CD14-positive monocyte (primary cell): ENCODE measurements at regions not wholly inside any gene's neighbourhood (a gene's known extent, or its start where the extent isn't known, plus 50 kb on each side); places are given as distances from the start of the nearest gene placed in this dataset.

ENCODE experiments used
- DNase-seq, 3 donors: peaks; one replicate each; pipeline ENCODE4 v3.0.0-alpha.2; 2011 to 2022
- H2AFZ ChIP-seq: 2 replicates; pipeline ENCODE4 v1.6.0; 2012; ENCODE audit warnings: mild to moderate bottlenecking, low read depth, low read length, inconsistent platforms; ENCODE audit not compliant: insufficient read depth, poor library complexity, severe bottlenecking
- H3K27ac ChIP-seq, 2 donors: 1 replicate in 1 of 2; 2 replicates in 1 of 2; pipeline ENCODE4 v1.5.1; 2012 to 2013; ENCODE audit warnings: low read length in 2 of 2, control low read depth in 1 of 2, inconsistent platforms in 1 of 2, low read depth in 1 of 2, mild to moderate bottlenecking in 1 of 2
- H3K27me3 ChIP-seq, 2 donors: one replicate each; pipeline versions ENCODE4 v1.6.0 to v1.6.1; 2011 to 2013; ENCODE audit warnings: low read length in 2 of 2; ENCODE audit not compliant: control insufficient read depth in 2 of 2, insufficient read depth in 2 of 2
- H3K36me3 ChIP-seq, 2 donors: replicated peaks in 1 of 2; 1 replicate in 1 of 2; 2 replicates in 1 of 2; pipeline versions ENCODE4 v1.5.1 to v1.6.1; 2012 to 2013; ENCODE audit warnings: low read length in 2 of 2, control low read depth in 1 of 2, inconsistent platforms in 1 of 2, mild to moderate bottlenecking in 1 of 2; ENCODE audit not compliant: insufficient read depth in 2 of 2, control insufficient read depth in 1 of 2
- H3K4me1 ChIP-seq, 2 donors: 1 replicate in 1 of 2; 2 replicates in 1 of 2; pipeline versions ENCODE4 v1.5.1 to v1.6.1; 2012 to 2013; ENCODE audit warnings: low read length in 2 of 2, control low read depth in 1 of 2, inconsistent platforms in 1 of 2, mild to moderate bottlenecking in 1 of 2, moderate library complexity in 1 of 2; ENCODE audit not compliant: insufficient read depth in 2 of 2, control insufficient read depth in 1 of 2
- H3K4me2 ChIP-seq: replicated peaks from 2 replicates; pipeline ENCODE3; 2012; ENCODE audit warnings: low read length, moderate library complexity, mild to moderate bottlenecking; ENCODE audit not compliant: poor library complexity, severe bottlenecking; ENCODE audit errors: extremely low read depth
- H3K4me3 ChIP-seq, 3 experiments: fragments of 200-600 bp in 1 of 3; sonication (generic) in 1 of 3; replicated peaks in 1 of 3; 1 replicate in 2 of 3; 2 replicates in 1 of 3; pipeline ENCODE4 v1.5.1; 2011 to 2013; ENCODE audit warnings: low read length in 3 of 3, mild to moderate bottlenecking in 3 of 3, control low read depth in 2 of 3, low read depth in 2 of 3, inconsistent platforms in 1 of 3, moderate library complexity in 1 of 3
- H3K79me2 ChIP-seq: 2 replicates; pipeline ENCODE4 v1.6.0; 2012; ENCODE audit warnings: mild to moderate bottlenecking, control low read depth, inconsistent platforms, low read length, moderate library complexity; ENCODE audit not compliant: insufficient read depth
- H3K9ac ChIP-seq: 2 replicates; pipeline ENCODE4 v1.6.0; 2017; ENCODE audit warnings: low read length, mild to moderate bottlenecking; ENCODE audit not compliant: insufficient read depth, poor library complexity, severe bottlenecking
- H3K9me3 ChIP-seq, 2 donors: replicated peaks in 1 of 2; 1 replicate in 1 of 2; 2 replicates in 1 of 2; pipeline versions ENCODE4 v1.5.1 to v1.6.1; 2012 to 2013; ENCODE audit warnings: low read length in 2 of 2, control low read depth in 1 of 2; ENCODE audit not compliant: control insufficient read depth in 1 of 2, insufficient read depth in 1 of 2
- H4K20me1 ChIP-seq: 2 replicates; pipeline ENCODE4 v1.6.0; 2012; ENCODE audit warnings: mild to moderate bottlenecking, low read length, control low read depth, moderate library complexity; ENCODE audit not compliant: insufficient read depth
- H3K27ac Mint-ChIP-seq, 7 donors: one replicate each; pipeline ENCODE4 v1.8.0; 2020; ENCODE audit warnings: mild to moderate bottlenecking in 7 of 7, mixed read lengths in 7 of 7, moderate library complexity in 6 of 7, inconsistent platforms in 2 of 7
- H3K27me3 Mint-ChIP-seq, 3 donors: one replicate each; pipeline ENCODE4 v1.8.0; 2021 to 2022; ENCODE audit warnings: low read depth in 3 of 3, mild to moderate bottlenecking in 3 of 3, mixed read lengths in 3 of 3, moderate library complexity in 3 of 3, inconsistent platforms in 1 of 3
- H3K36me3 Mint-ChIP-seq, 2 donors: one replicate each; pipeline ENCODE4 v1.8.0; 2020; ENCODE audit warnings: mixed read lengths in 2 of 2, inconsistent platforms in 1 of 2, mild to moderate bottlenecking in 1 of 2
- H3K4me1 Mint-ChIP-seq: one replicate; pipeline ENCODE4 v1.8.0; 2020; ENCODE audit warnings: mild to moderate bottlenecking, mixed read lengths
- H3K4me3 Mint-ChIP-seq, 2 donors: one replicate each; pipeline ENCODE4 v1.8.0; 2020; ENCODE audit warnings: mild to moderate bottlenecking in 2 of 2, mixed read lengths in 2 of 2, moderate library complexity in 1 of 2
- H3K9me3 Mint-ChIP-seq, 7 donors: one replicate each; pipeline ENCODE4 v1.8.0; 2020 to 2022; ENCODE audit warnings: mixed read lengths in 7 of 7, mild to moderate bottlenecking in 6 of 7, moderate library complexity in 6 of 7, inconsistent platforms in 2 of 7
- WGBS: methylation state at CpG from one replicate; pipeline ENCODE4 v1.1.5; 2013; ENCODE audit warnings: missing lambda C conversion rate; ENCODE audit not compliant: insufficient coverage; 5-methylcytosine and 5-hydroxymethylcytosine counted together
- intact Hi-C, 2 donors: fragments of 100-400 bp; cut with micrococcal nuclease; formaldehyde crosslinking; loops; one replicate each; pipeline versions ENCODE4 v1.15.0 to v1.15.1; 2023
- TF ChIP-seq, protein P1 (sequence below): fragments of 200-600 bp; IDR thresholded peaks from one replicate; pipeline ENCODE4 v1.8.0; 2022; ENCODE audit warnings: antibody characterized with exemption, mild to moderate bottlenecking

DNA sequence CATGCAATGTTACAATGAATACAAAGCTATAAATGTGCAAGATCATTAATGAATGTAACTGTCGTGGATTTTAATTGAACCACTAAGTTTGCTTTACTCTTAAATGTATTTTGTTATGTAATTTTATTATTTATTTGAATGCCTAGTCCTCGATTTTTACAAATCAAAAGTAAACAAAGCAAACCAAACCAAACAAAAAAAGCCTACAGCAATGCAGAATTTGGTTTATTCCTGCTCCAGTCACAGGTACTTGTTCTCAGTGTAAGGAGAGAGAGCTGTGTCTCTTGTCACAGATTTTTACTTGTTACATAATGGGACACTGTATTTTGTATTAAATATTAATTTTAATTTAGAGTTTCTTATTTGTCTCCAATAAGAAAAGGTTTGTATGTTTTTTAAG, 584.3 kb upstream of the SLITRK6 start:
- H3K4me3 Mint-ChIP-seq, result no peak overlapping the region
- Histone ChIP-seq H4K20me1 (no peaks in the 10 kb centered on the region), H3K9ac (no peak overlapping the region), H3K36me3 (no peaks in the 10 kb centered on the region), H3K27me3 (no peaks in the 10 kb centered on the region), H3K4me3 (no peak overlapping the region), H3K27ac (no peak overlapping the region), H3K4me2 (no peak overlapping the region), H3K79me2 (no peaks in the 10 kb centered on the region), H3K9me3 (peaks cover 12 to 13% of the 10 kb centered on the region in 2 donors), H3K4me1 (no peaks in the 10 kb centered on the region), H2AFZ (no peak overlapping the region)
- no peaks in the 10 kb centered on the region for H3K36me3 Mint-ChIP-seq
- H3K27ac Mint-ChIP-seq, result no peak overlapping the region
- H3K4me1 Mint-ChIP-seq, result no peaks in the 10 kb centered on the region
- intact Hi-C loops, result no loop called here
- TF ChIP-seq, protein P1, sequence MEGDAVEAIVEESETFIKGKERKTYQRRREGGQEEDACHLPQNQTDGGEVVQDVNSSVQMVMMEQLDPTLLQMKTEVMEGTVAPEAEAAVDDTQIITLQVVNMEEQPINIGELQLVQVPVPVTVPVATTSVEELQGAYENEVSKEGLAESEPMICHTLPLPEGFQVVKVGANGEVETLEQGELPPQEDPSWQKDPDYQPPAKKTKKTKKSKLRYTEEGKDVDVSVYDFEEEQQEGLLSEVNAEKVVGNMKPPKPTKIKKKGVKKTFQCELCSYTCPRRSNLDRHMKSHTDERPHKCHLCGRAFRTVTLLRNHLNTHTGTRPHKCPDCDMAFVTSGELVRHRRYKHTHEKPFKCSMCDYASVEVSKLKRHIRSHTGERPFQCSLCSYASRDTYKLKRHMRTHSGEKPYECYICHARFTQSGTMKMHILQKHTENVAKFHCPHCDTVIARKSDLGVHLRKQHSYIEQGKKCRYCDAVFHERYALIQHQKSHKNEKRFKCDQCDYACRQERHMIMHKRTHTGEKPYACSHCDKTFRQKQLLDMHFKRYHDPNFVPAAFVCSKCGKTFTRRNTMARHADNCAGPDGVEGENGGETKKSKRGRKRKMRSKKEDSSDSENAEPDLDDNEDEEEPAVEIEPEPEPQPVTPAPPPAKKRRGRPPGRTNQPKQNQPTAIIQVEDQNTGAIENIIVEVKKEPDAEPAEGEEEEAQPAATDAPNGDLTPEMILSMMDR, result no peak
- H3K9me3 Mint-ChIP-seq, result peaks cover 0 to 11% (median 6%) of the 10 kb centered on the region in 7 donors
- H3K27me3 Mint-ChIP-seq, result no peaks in the 10 kb centered on the region
- no peak for DNase-seq
- no CpG with 5 or more reads among the region's 2 CpGs for WGBS

DNA sequence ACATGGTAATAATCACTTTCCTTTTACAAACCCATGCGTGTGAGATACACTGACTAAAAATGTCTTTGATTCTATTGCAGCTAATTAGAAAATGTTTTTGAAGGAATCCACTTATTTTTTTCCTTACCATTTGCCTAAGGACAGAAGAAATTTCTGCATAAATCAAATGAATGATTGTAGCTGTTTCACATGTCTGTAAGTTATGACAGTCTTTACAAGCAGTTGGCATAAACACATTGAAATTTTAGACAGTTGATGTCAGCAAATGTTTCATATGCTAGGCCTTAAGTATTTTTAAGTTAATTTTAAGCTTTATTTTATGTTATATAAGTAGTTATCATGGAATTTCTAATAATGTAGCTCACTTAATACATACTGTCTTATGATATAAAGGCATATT, 598.4 kb upstream of the SLITRK6 start:
- no CpG with 5 or more reads among the region's 1 CpG for whole genome bisulfite sequencing
- H3K4me2 ChIP-seq, result no peak overlapping the region
- intact Hi-C loops, result no loop called here
- H3K79me2 ChIP-seq, result no peaks in the 10 kb centered on the region
- H3K4me1 Mint-ChIP-seq, result no peaks in the 10 kb centered on the region
- no peaks in the 10 kb centered on the region for H3K4me1 ChIP-seq
- no peak overlapping the region for H3K4me3 Mint-ChIP-seq
- TF ChIP-seq, protein P1, result no peak
- H4K20me1 ChIP-seq, result no peaks in the 10 kb centered on the region
- H3K9me3 Mint-ChIP-seq, result no peaks in the 10 kb centered on the region
- H3K27ac ChIP-seq, result no peak overlapping the region
- no peaks in the 10 kb centered on the region for H3K36me3 ChIP-seq
- H3K27ac Mint-ChIP-seq, result no peak overlapping the region
- H3K36me3 Mint-ChIP-seq, result no peaks in the 10 kb centered on the region
- H3K9ac ChIP-seq, result no peak overlapping the region
- peaks cover 0 to 3% of the 10 kb centered on the region in 2 donors for H3K9me3 ChIP-seq
- no peaks in the 10 kb centered on the region for H3K27me3 Mint-ChIP-seq
- no peaks in the 10 kb centered on the region for H3K27me3 ChIP-seq
- no peak for DNase-seq
- H2AFZ ChIP-seq, result no peak overlapping the region
- no peak overlapping the region for H3K4me3 ChIP-seq
